GM18867 (cell line): ENCODE measurements at regions not wholly inside any gene's neighbourhood (a gene's known extent, or its start where the extent isn't known, plus 50 kb on each side); places are given as distances from the start of the nearest gene placed in this dataset.

Experiments
- ATAC-seq: cut with Tn5 transposase; IDR thresholded peaks from one replicate; pipeline ENCODE4 v1.9.1; 2021; ENCODE audit warnings: mild to moderate bottlenecking, moderate library complexity; ENCODE audit not compliant: unreplicated experiment

- no peak for ATAC-seq
Measured at GRCh38 chr1:30260318-30260717, 463.1 kb downstream of the MATN1 start.

- no peak for ATAC-seq
Measured at GRCh38 chr1:30259631-30260030, 463.8 kb downstream of the MATN1 start.

GRCh38 chr1:30258876-30259275 lies 464.5 kb downstream of the MATN1 start:
- ATAC-seq = no peak

GRCh38 chr1:30258471-30258870 lies 464.9 kb downstream of the MATN1 start:
- ATAC-seq = no peak

- ATAC-seq = no peak
Measured at GRCh38 chr1:30257742-30258380, 465.5 kb downstream of the MATN1 start.

GRCh38 chr1:30257322-30257721 lies 466.1 kb downstream of the MATN1 start:
- no peak for ATAC-seq

- no peak for ATAC-seq
Measured at GRCh38 chr1:30256911-30257310, 466.5 kb downstream of the MATN1 start.

GRCh38 chr1:30255111-30255724 lies 468.2 kb downstream of the MATN1 start:
- no peak for ATAC-seq

- ATAC-seq = no peak
Measured at GRCh38 chr1:30253807-30254440, 469.5 kb downstream of the MATN1 start.

- ATAC-seq = no peak
Measured at GRCh38 chr1:30253361-30253760, 470.0 kb downstream of the MATN1 start.

GRCh38 chr1:30250984-30251850 lies 472.2 kb downstream of the MATN1 start:
- no peak for ATAC-seq

GRCh38 chr1:30250338-30250983 lies 472.9 kb downstream of the MATN1 start:
- ATAC-seq = no peak

- no peak for ATAC-seq
Measured at GRCh38 chr1:30249446-30250337, 473.7 kb downstream of the MATN1 start.

- ATAC-seq = no peak
Measured at GRCh38 chr1:30248774-30249173, 474.6 kb downstream of the MATN1 start.

GRCh38 chr1:30248373-30248772 lies 475.0 kb downstream of the MATN1 start:
- ATAC-seq = no peak

- no peak for ATAC-seq
Measured at GRCh38 chr1:30244801-30245200, 478.6 kb downstream of the MATN1 start.

- ATAC-seq = no peak
Measured at GRCh38 chr1:30242722-30243457, 480.5 kb downstream of the MATN1 start.

GRCh38 chr1:30242168-30242567 lies 481.2 kb downstream of the MATN1 start:
- no peak for ATAC-seq

GRCh38 chr1:30241681-30242080 lies 481.7 kb downstream of the MATN1 start:
- no peak for ATAC-seq
